HG03378 (cell line): ENCODE measurements at regions not wholly inside any gene's neighbourhood (a gene's known extent, or its start where the extent isn't known, plus 50 kb on each side); places are given as distances from the start of the nearest gene placed in this dataset.
"Not testable (repeated sequence)": the region's sequence is repeated elsewhere in the genome, so short reads cannot be mapped to it uniquely, and the experiment has no call there.

Experiments
- ATAC-seq: cut with Tn5 transposase; IDR thresholded peaks from one replicate; pipeline ENCODE4 v1.9.1; 2021; ENCODE audit warnings: mild to moderate bottlenecking, moderate library complexity; ENCODE audit not compliant: unreplicated experiment

DNA sequence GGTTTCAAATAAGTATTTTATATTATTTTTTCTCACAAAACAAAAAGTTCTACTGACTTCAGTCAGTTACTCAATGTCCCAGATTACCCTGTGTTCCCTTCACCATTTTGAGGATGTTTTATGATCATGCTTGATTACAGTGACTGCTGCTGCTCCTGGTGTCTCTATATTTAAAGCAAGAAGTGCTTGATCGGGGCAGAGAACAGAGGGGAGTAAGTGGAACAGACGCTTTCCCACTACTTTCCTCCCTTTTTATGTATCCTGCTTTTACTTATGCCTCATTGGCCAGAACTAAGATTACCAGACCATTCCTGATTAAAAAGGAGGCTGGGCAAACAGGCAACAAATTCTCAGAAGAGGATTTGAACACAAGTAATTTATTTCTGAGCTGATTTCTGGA, 612.1 kb downstream of the VGLL3 start:
- no peak for ATAC-seq

GRCh38 chr3:86335566-86335965, 655.4 kb downstream of the VGLL3 start:
- ATAC-seq = not testable (repeated sequence)

DNA sequence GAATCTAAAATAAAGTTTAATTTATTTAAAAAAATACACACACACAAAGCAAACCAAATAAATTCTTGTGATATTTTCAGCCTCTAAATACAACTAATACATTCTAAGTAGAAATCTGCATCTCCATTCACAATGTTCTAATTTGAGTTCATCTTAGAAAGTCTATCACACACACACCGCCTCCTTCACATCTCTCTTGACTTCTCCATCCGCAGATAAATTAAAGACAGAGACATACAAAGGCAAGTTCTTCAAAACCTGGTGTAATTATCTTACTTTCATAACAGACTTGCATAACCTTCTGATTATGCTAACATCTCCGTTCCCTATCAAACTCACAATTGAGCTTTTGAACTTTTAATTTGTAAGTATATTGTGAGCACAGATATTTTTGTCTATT, 657.3 kb downstream of the VGLL3 start:
- no peak for ATAC-seq

- ATAC-seq = no peak
Observed at GRCh38 chr3:86303935-86304334, 687.0 kb downstream of the VGLL3 start.

- ATAC-seq = no peak
Observed at GRCh38 chr3:86282106-86282787, 708.7 kb downstream of the VGLL3 start.

- no peak for ATAC-seq
Observed at GRCh38 chr3:86269364-86270155, 721.4 kb downstream of the VGLL3 start.

DNA sequence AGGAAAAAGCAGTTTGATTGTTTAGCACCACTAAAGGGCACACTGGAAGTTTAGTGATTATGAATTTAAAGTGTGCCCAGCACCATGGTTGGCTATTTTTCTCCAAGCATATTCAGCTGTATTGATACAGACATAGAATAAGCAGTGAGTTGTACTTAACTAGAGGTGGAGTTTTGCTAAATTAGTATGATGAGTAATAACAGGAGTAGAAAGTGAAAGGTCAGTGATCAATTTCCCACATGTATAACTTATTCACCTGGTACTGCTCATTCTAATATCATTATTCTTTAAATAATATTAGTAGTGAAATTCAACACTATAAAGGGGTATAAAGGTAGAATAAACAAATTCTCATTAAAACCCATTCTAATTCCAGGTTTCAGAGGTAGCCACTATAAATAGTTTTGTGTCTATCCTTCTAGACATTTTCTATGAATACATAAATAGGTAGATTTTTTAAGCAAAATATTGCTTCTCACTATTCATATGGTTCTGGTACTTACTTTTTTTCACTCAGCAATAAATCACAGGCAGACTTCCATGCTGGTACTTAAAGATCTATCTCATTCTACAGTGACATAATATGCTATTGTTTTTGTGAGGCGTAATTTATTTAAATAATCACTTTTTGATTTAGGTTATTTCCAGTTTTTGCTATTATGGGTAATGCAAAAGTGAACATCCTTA, 732.9 kb downstream of the VGLL3 start:
- peak; percentile 81 for ATAC-seq

DNA sequence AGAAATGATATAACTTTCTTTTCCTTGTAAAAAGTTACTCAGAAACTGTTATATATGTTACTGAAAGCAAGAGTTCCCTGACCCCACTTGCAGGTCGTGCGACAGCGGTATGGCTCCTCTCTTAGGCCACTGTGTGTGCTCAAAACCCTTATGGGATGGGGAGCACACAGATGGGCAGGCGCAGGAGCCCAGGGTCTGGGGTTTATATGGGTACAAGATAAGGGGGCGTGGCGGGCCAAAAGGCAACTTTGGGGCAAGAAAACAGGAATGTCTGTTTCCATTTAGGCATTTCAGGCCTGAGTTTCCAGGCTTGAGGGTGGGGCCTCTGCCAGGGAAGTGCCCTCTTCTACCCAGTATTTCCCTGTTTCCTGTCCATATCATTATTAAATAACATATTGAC, 736.5 kb downstream of the VGLL3 start:
- ATAC-seq = no peak

DNA sequence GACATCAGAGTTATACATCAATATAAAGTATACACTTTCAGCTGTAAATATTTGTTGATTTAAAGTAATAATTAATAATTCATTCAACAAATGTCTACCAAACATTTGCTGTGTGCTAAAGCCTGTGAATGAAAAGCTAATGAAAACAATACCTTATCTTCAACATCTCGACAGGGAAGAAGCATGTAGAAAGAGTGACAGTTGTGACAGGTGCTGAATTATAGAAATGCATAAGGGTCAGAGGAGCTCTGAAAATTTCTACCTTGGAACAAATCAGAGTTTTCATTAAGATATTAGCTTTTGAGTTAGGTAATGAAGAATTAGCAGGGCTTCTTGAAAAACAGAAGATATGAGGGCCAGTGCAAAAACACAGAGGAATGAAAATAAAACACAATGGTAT, 739.2 kb downstream of the VGLL3 start:
- ATAC-seq = no peak

GRCh38 chr3:86249833-86250232, 741.1 kb downstream of the VGLL3 start:
- ATAC-seq = no peak

DNA sequence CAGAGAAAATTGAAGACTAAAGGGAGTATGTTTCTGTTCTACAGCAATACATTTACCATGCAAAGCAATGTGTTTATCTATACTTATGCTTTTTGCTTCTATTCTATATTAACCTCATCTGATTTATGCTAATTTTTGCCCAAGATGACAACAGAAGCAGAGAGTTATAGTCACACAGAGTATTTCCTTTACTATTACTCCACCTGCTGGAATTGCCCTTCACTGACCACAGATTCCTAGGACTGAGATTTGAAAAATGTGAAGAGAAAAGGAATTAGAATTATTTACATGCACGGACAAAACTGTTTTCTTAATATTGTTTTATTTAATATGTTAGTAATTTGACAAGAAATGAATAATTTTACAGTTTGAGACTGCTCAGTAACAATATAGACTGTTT, 745.6 kb downstream of the VGLL3 start:
- no peak for ATAC-seq

DNA sequence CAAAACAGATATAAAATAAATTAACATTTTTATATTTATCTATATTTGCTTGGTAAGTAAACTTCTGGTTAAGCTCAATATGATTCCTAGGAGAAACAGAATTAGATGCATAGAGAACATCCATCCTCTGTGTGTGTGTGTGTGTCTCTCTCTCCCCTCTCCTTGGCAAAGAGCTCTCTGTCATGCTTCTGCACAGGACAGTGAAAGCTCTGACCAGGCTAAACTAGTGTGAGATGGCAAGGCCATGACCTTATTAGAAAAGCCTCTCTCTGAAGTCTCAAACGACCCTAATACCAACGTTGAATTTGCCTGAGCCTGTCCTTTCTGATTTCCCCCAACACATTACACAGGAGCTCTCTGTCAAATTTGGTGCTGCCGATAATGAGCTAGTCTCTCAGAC, 746.0 kb downstream of the VGLL3 start:
- ATAC-seq = no peak

- no peak for ATAC-seq
Observed at GRCh38 chr3:86239946-86240345, 751.0 kb downstream of the VGLL3 start.

DNA sequence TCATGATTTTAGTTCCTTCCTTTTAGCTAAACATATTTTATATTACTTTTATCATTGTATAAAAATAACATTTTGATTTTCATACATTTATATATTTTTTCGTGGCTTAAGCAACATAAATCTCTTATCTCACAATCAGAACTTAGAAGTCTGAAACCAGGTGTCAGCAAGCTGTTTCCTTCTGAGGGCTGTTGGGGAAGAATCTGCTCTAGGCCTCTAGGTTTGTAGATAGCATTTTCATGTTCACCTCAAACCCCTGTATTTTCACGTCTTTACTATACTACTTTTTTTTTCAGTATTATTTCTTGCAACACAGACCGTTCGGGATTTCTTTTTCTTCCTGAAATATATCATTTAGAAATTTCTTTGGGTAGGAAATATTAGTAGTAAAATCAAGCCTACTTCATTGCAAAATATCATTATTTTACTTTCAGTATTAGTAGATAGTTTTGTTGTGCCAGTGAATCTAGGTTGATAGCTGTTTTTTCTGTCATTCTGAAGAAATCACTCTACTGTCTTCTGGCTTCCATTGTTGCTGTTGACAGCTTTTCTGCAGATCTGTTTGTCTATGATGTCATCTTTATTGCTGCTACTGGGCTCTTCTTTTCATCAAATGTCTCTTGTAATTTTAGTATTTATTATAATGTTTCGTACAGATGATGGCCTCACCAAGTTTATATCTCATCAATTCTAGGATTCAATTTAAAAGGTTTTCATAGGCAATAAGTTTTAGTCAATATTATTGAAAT, 756.3 kb downstream of the VGLL3 start:
- ATAC-seq = no peak

DNA sequence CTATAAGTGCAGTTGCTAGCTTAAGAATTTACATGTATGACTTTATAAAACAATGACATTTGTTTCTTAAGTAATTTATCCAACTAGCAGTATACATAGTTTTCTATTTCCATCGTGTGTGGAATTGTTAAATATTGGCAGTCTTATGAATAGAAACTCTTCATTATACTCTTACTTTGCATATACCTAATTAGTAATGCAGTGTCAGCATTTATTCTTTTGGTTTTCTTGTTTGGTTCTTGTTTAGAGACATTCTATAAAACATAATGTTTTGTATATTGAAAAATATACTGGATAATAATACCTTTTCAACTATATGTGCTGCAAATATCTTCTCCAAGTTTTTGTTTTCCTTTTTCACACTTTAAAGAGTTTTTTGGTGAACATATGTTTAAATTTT, 760.2 kb downstream of the VGLL3 start:
- no peak for ATAC-seq

DNA sequence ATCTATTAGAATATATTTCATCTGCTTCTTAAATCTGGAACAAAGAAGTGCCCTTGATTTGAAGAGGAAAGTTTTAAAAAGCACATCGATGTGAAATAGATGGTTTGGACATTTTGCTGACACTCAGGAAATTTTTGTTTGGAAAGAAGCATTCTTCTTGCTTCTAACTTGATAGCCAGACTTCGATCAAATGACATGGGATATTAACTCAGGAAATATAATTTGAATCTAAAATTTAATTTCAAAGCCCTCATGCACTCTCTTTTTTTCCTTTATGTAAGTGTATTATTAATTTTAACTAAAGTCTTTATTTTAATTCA, 761.2 kb downstream of the VGLL3 start:
- no peak for ATAC-seq

- no peak for ATAC-seq
Observed at GRCh38 chr3:86229086-86229774, 761.7 kb downstream of the VGLL3 start.

- ATAC-seq = no peak
Observed at GRCh38 chr3:86228101-86228500, 762.8 kb downstream of the VGLL3 start.

- ATAC-seq = no peak
Observed at GRCh38 chr3:86225461-86225860, 765.5 kb downstream of the VGLL3 start.

GRCh38 chr3:86221601-86222000, 769.3 kb downstream of the VGLL3 start:
- ATAC-seq = no peak

GRCh38 chr3:86208772-86209171, 782.2 kb downstream of the VGLL3 start:
- no peak for ATAC-seq
